GM12874 (cell line): ENCODE measurements at regions not wholly inside any gene's neighbourhood (a gene's known extent, or its start where the extent isn't known, plus 50 kb on each side); places are given as distances from the start of the nearest gene placed in this dataset.

Experiments
- TF ChIP-seq, protein P1 (sequence below): IDR thresholded peaks from 2 replicates; pipeline ENCODE4 v1.5.1; 2011; ENCODE audit warnings: low read depth, mild to moderate bottlenecking, control low read depth, low read length, moderate library complexity; ENCODE audit not compliant: insufficient read depth

DNA sequence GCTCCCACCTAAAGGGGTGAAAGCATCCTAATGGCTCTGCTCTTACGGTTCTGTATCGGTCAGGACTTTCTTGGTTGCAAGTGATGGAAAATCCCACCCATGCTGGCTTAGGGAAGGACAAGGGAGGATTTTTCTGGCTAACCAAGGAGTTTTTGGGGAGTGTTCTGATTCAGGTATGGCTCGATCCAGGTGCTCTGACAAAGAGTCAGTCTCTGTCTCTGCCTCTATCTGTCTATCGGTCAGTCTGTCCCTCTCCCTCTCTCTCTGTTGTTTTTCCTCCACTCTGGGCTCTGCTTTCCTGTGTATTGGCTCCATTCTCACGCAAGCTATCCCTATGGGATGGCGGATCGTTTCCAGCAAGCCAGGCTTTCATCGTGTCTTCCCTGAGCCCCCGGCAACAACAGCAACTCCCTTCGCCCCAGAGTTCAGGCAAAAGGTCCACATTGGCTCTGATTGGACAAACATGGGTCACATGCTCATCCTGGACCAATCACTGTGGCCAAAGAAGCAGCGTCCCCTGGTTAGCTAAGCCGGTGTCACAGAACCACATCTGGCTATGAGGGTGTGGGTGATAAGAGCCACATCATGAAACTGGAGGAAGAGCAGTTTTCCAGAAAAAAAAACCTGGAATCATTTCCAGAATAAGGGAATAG, 160.3 kb downstream of the BMP7 start:
- TF ChIP-seq, protein P1, sequence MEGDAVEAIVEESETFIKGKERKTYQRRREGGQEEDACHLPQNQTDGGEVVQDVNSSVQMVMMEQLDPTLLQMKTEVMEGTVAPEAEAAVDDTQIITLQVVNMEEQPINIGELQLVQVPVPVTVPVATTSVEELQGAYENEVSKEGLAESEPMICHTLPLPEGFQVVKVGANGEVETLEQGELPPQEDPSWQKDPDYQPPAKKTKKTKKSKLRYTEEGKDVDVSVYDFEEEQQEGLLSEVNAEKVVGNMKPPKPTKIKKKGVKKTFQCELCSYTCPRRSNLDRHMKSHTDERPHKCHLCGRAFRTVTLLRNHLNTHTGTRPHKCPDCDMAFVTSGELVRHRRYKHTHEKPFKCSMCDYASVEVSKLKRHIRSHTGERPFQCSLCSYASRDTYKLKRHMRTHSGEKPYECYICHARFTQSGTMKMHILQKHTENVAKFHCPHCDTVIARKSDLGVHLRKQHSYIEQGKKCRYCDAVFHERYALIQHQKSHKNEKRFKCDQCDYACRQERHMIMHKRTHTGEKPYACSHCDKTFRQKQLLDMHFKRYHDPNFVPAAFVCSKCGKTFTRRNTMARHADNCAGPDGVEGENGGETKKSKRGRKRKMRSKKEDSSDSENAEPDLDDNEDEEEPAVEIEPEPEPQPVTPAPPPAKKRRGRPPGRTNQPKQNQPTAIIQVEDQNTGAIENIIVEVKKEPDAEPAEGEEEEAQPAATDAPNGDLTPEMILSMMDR: no peak

- TF ChIP-seq, protein P1: no peak
These were observed 159.7 kb downstream of the BMP7 start for GRCh38 chr20:57106692-57107091.

GRCh38 chr20:57107208-57107607, 159.2 kb downstream of the BMP7 start:
- TF ChIP-seq, protein P1: no peak

- TF ChIP-seq, protein P1: no peak
These were observed 158.2 kb downstream of the BMP7 start for GRCh38 chr20:57108218-57108617.

GRCh38 chr20:57108742-57109570, 157.5 kb downstream of the BMP7 start:
- TF ChIP-seq, protein P1: no peak

DNA sequence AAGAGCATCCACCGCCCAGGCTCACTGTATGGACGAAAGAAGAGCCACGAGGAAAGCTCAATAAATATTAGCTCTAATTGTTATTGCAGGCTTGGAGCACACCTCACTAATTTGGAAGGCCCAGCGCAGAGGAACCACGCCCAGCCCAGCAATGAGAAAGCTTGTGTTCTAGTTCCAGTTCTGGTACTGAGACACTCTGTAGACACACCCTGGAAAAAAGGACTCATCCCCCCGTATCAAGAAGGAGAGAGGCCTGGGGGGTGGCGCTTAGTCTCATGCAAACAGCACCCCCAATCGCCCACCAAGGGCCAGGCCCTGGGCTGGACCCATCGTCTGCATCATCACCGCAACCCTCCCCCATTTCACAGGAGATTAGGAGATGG, 156.9 kb downstream of the BMP7 start:
- TF ChIP-seq, protein P1: no peak

DNA sequence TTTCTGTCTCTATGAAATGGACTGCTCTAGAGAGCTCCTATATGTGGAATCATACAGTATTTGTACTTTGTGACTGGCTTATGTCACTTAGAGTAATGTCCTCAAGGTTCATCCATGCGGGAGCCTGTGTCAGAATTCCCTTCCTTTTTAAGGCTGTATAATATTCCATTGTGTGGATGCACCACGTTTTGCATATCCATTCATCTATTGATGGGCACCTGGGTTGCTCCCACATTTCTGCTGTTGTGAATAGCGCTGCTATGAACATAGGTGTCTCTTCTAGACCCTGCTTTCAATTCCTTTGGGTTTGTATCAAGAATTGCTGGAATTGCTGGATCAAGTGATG, 155.4 kb downstream of the BMP7 start:
- TF ChIP-seq, protein P1: no peak
